Trophoblast cell (in vitro differentiated cells and primary cell): ENCODE measurements at regions not wholly inside any gene's neighbourhood (a gene's known extent, or its start where the extent isn't known, plus 50 kb on each side); places are given as distances from the start of the nearest gene placed in this dataset.

Experiments used
- DNase-seq, 2 donors: peaks; one replicate each; pipeline ENCODE4 v3.0.0-alpha.2; 2016
- H2AFZ ChIP-seq: 2 replicates; pipeline ENCODE4 v1.6.1; 2013; ENCODE audit warnings: low read length, moderate library complexity, mild to moderate bottlenecking; ENCODE audit not compliant: insufficient read depth, poor library complexity
- H2AK5ac ChIP-seq: 2 replicates; pipeline ENCODE4 v1.6.1; 2013; ENCODE audit warnings: mild to moderate bottlenecking, low read length
- H2BK120ac ChIP-seq: 2 replicates; pipeline ENCODE4 v1.6.1; 2013; ENCODE audit warnings: low read length, mild to moderate bottlenecking, moderate library complexity; ENCODE audit not compliant: insufficient read depth, poor library complexity
- H2BK12ac ChIP-seq: 2 replicates; pipeline ENCODE4 v1.6.1; 2013; ENCODE audit warnings: mild to moderate bottlenecking, low read length, moderate library complexity
- H2BK5ac ChIP-seq: 2 replicates; pipeline ENCODE4 v1.6.1; 2013; ENCODE audit warnings: low read length, low read depth, moderate library complexity, mild to moderate bottlenecking; ENCODE audit not compliant: poor library complexity
- H3K14ac ChIP-seq: 2 replicates; pipeline ENCODE4 v1.6.1; 2013; ENCODE audit warnings: mild to moderate bottlenecking, low read length
- H3K18ac ChIP-seq: 2 replicates; pipeline ENCODE4 v1.6.1; 2013; ENCODE audit warnings: mild to moderate bottlenecking, low read length
- H3K23ac ChIP-seq: 2 replicates; pipeline ENCODE4 v1.6.1; 2013; ENCODE audit warnings: low read length
- H3K27ac ChIP-seq: 2 replicates; pipeline ENCODE4 v1.5.1; 2013; ENCODE audit warnings: low read depth, mild to moderate bottlenecking, inconsistent platforms, low read length, moderate library complexity
- H3K27me3 ChIP-seq: 2 replicates; pipeline ENCODE4 v1.6.1; 2013; ENCODE audit warnings: inconsistent platforms, mild to moderate bottlenecking, low read length, moderate library complexity; ENCODE audit not compliant: insufficient read depth
- H3K36me3 ChIP-seq, 2 experiments: 1 replicate in 1 of 2; 2 replicates in 1 of 2; pipeline ENCODE4 v1.6.1; 2013; ENCODE audit warnings: low read length in 2 of 2, mild to moderate bottlenecking in 2 of 2, moderate library complexity in 1 of 2; ENCODE audit not compliant: insufficient read depth in 2 of 2, control insufficient read depth in 1 of 2
- H3K4ac ChIP-seq: 2 replicates; pipeline ENCODE4 v1.6.1; 2013; ENCODE audit warnings: low read depth, mild to moderate bottlenecking, low read length, moderate library complexity
- H3K4me1 ChIP-seq, 2 experiments: 1 replicate in 1 of 2; 2 replicates in 1 of 2; pipeline ENCODE4 v1.6.1; 2013; ENCODE audit warnings: low read length in 2 of 2, mild to moderate bottlenecking in 2 of 2, moderate library complexity in 1 of 2; ENCODE audit not compliant: insufficient read depth in 2 of 2, control insufficient read depth in 1 of 2
- H3K4me2 ChIP-seq: 2 replicates; pipeline ENCODE4 v1.6.1; 2013; ENCODE audit warnings: inconsistent platforms, mild to moderate bottlenecking, low read length, moderate library complexity
- H3K4me3 ChIP-seq: 2 replicates; pipeline ENCODE4 v1.5.1; 2013; ENCODE audit warnings: mild to moderate bottlenecking, low read depth, low read length, inconsistent platforms
- H3K79me1 ChIP-seq: one replicate; pipeline ENCODE4 v1.6.1; 2013; ENCODE audit warnings: low read length
- H3K79me2 ChIP-seq: 2 replicates; pipeline ENCODE4 v1.6.1; 2013; ENCODE audit warnings: low read length, mild to moderate bottlenecking; ENCODE audit not compliant: control insufficient read depth, insufficient read depth, poor library complexity
- H3K9ac ChIP-seq: 2 replicates; pipeline ENCODE4 v1.6.1; 2013; ENCODE audit warnings: mild to moderate bottlenecking, low read length
- H3K9me3 ChIP-seq: 2 replicates; pipeline ENCODE4 v1.6.1; 2013; ENCODE audit warnings: low read depth, mild to moderate bottlenecking, control low read depth, inconsistent platforms, low read length; ENCODE audit not compliant: insufficient read depth
- H4K12ac ChIP-seq: 2 replicates; pipeline ENCODE4 v1.6.1; 2013; ENCODE audit warnings: low read depth, mild to moderate bottlenecking, low read length, moderate library complexity
- H4K8ac ChIP-seq: 2 replicates; pipeline ENCODE4 v1.6.1; 2013; ENCODE audit warnings: low read depth, mild to moderate bottlenecking, low read length, moderate library complexity
- H4K91ac ChIP-seq: one replicate; pipeline ENCODE4 v1.6.1; 2013; ENCODE audit warnings: low read depth, mild to moderate bottlenecking, low read length, moderate library complexity
- WGBS: extraction: QIAGEN DNeasy Blood & Tissue Kit; methylation state at CpG from one replicate; pipeline ENCODE4 v1.1.7; 2013; ENCODE audit warnings: missing lambda C conversion rate; ENCODE audit not compliant: insufficient read length, insufficient coverage; ENCODE audit errors: extremely low coverage; 5-methylcytosine and 5-hydroxymethylcytosine counted together

DNA sequence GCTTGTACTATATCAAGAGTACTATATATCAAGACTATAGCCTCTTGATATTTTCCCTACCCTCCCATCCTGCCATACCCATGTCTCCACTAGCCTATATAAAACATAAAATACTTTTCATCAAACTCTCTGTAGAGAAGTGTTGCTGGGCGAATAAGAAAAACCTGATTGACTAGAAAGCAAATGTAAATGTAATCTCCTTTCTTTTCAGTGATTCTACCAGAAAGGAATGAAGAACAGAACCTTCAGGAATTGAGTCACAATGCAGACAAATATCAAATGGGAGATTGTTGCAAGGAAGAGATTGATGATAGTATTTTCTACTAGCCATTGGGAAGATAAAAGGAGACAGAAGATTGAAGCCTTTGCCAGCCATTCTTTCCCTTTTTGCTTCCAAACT, 89.2 kb downstream of the KCNRG start:
- Histone ChIP-seq H2AFZ (no peak overlapping the region), H3K4me3 (no peak overlapping the region), H3K36me3 (peaks cover 0 to under 1% of the 10 kb centered on the region in 2 experiments), H4K12ac (no peak overlapping the region), H2BK5ac (no peak overlapping the region), H3K79me2 (no peaks in the 10 kb centered on the region), H4K8ac (no peak overlapping the region), H3K4me2 (no peak overlapping the region), H3K9ac (no peak overlapping the region), H3K9me3 (peaks cover 2% of the 10 kb centered on the region), H3K4me1 (no peaks in the 10 kb centered on the region), H3K79me1 (no peaks in the 10 kb centered on the region), H2BK12ac (no peak overlapping the region), H2BK120ac (no peak overlapping the region), H4K91ac (no peak overlapping the region), H3K4ac (no peak overlapping the region), H3K18ac (no peak overlapping the region), H3K27me3 (no peaks in the 10 kb centered on the region), H3K14ac (no peak overlapping the region), H2AK5ac (no peak overlapping the region), H3K23ac (no peak overlapping the region), H3K27ac (no peak overlapping the region)
- peak in 1 of 2 donors; percentile 78 for DNase-seq
- WGBS: no CpG with 5 or more reads among the region's 1 CpG

GRCh38 chr13:50106559-50106958, 91.3 kb downstream of the KCNRG start:
- Histone ChIP-seq H3K9ac (no peak overlapping the region), H3K4me1 (no peaks in the 10 kb centered on the region), H3K4me3 (no peak overlapping the region), H3K14ac (no peak overlapping the region), H2AK5ac (no peak overlapping the region), H3K27me3 (no peaks in the 10 kb centered on the region), H4K8ac (no peak overlapping the region), H4K12ac (no peak overlapping the region), H3K23ac (no peak overlapping the region), H3K4ac (no peak overlapping the region), H3K4me2 (no peak overlapping the region), H3K36me3 (no peaks in the 10 kb centered on the region), H3K79me2 (no peaks in the 10 kb centered on the region), H3K18ac (no peak overlapping the region), H2BK12ac (no peak overlapping the region), H4K91ac (no peak overlapping the region), H2AFZ (no peak overlapping the region), H2BK5ac (no peak overlapping the region), H3K9me3 (no peaks in the 10 kb centered on the region), H2BK120ac (no peak overlapping the region), H3K27ac (no peak overlapping the region), H3K79me1 (no peaks in the 10 kb centered on the region)
- DNase-seq: no peak
- no CpG with 5 or more reads among the region's 1 CpG for WGBS

- H3K4me2 ChIP-seq: no peak overlapping the region
- no CpG with 5 or more reads among the region's 1 CpG for WGBS
- no peaks in the 10 kb centered on the region for H3K79me1 ChIP-seq
- H4K12ac ChIP-seq: no peak overlapping the region
- no peaks in the 10 kb centered on the region for H3K36me3 ChIP-seq
- H3K79me2 ChIP-seq: no peaks in the 10 kb centered on the region
- no peak overlapping the region for H4K8ac ChIP-seq
- H3K4me1 ChIP-seq: no peaks in the 10 kb centered on the region
- H3K23ac ChIP-seq: no peak overlapping the region
- no peak overlapping the region for H3K4me3 ChIP-seq
- H3K14ac ChIP-seq: no peak overlapping the region
- no peak overlapping the region for H3K18ac ChIP-seq
- no peak overlapping the region for H3K27ac ChIP-seq
- H3K4ac ChIP-seq: no peak overlapping the region
- H3K27me3 ChIP-seq: no peaks in the 10 kb centered on the region
- peak in 1 of 2 donors; percentile 36 for DNase-seq
- no peak overlapping the region for H2BK12ac ChIP-seq
- no peaks in the 10 kb centered on the region for H3K9me3 ChIP-seq
- H4K91ac ChIP-seq: no peak overlapping the region
- no peak overlapping the region for H2AK5ac ChIP-seq
- no peak overlapping the region for H2BK5ac ChIP-seq
- H2AFZ ChIP-seq: no peak overlapping the region
- H2BK120ac ChIP-seq: no peak overlapping the region
- H3K9ac ChIP-seq: no peak overlapping the region
Measured at GRCh38 chr13:50107205-50107604, 92.0 kb downstream of the KCNRG start.

DNA sequence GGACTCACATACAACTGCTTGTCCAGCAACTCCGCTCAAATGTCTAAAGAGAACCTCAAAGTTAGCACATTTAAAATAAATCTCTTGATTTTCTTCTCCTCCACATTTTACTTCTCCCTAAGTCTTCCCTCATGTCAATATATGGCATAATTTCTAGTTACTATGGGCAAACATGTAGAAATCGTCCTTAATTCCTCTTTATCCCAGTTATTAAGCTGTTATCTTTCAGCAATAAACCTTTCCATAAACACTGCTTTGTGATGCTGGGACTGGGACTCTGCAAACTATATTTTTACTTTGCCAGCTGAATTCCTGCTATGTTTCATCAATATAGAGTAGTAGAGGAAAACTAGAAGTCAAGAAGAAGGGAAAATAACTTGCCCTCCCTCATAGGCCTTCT, 99.7 kb downstream of the KCNRG start:
- H4K8ac ChIP-seq: no peak overlapping the region
- H3K4ac ChIP-seq: no peak overlapping the region
- H3K9me3 ChIP-seq: no peaks in the 10 kb centered on the region
- no peak overlapping the region for H3K9ac ChIP-seq
- H3K4me1 ChIP-seq: no peaks in the 10 kb centered on the region
- no peaks in the 10 kb centered on the region for H3K36me3 ChIP-seq
- no CpG with 5 or more reads among the region's 2 CpGs for WGBS
- H2BK120ac ChIP-seq: no peak overlapping the region
- no peak overlapping the region for H3K27ac ChIP-seq
- H3K14ac ChIP-seq: no peak overlapping the region
- no peaks in the 10 kb centered on the region for H3K27me3 ChIP-seq
- H2AFZ ChIP-seq: no peak overlapping the region
- H2BK12ac ChIP-seq: no peak overlapping the region
- H3K18ac ChIP-seq: no peak overlapping the region
- H3K4me2 ChIP-seq: no peak overlapping the region
- H2AK5ac ChIP-seq: no peak overlapping the region
- no peak overlapping the region for H4K91ac ChIP-seq
- H2BK5ac ChIP-seq: no peak overlapping the region
- H3K79me2 ChIP-seq: no peaks in the 10 kb centered on the region
- no peak for DNase-seq
- no peak overlapping the region for H3K23ac ChIP-seq
- no peak overlapping the region for H4K12ac ChIP-seq
- H3K79me1 ChIP-seq: no peaks in the 10 kb centered on the region
- no peak overlapping the region for H3K4me3 ChIP-seq
